Fibroblast of lung (primary cell): ENCODE measurements at regions not wholly inside any gene's neighbourhood (a gene's known extent, or its start where the extent isn't known, plus 50 kb on each side); places are given as distances from the start of the nearest gene placed in this dataset.

Source experiments
- DNase-seq, 2 donors: peaks; one replicate each; pipeline versions ENCODE4 v3.0.0 to v3.0.0-alpha.2; 2010; ENCODE audit warnings: low read depth in 2 of 2
- H2AFZ ChIP-seq: 2 replicates; pipeline ENCODE4 v1.5.1; 2012; ENCODE audit warnings: low read length, control low read depth, inconsistent platforms
- H3K27ac ChIP-seq: 2 replicates; pipeline ENCODE4 v1.5.1; 2011; ENCODE audit warnings: low read length, control low read depth; ENCODE audit not compliant: insufficient read depth
- H3K27me3 ChIP-seq: 2 replicates; pipeline ENCODE4 v1.5.1; 2011; ENCODE audit warnings: mild to moderate bottlenecking, low read length; ENCODE audit not compliant: control insufficient read depth, insufficient read depth
- H3K36me3 ChIP-seq: 2 replicates; pipeline ENCODE4 v1.5.1; 2011; ENCODE audit warnings: low read length; ENCODE audit not compliant: control insufficient read depth, insufficient read depth
- H3K4me1 ChIP-seq: 2 replicates; pipeline ENCODE4 v1.5.1; 2011; ENCODE audit warnings: low read length; ENCODE audit not compliant: control insufficient read depth, insufficient read depth; ENCODE audit errors: extremely low read depth
- H3K4me2 ChIP-seq: 2 replicates; pipeline ENCODE4 v1.5.1; 2011; ENCODE audit warnings: low read length, control low read depth; ENCODE audit not compliant: insufficient read depth; ENCODE audit errors: extremely low read depth
- H3K4me3 ChIP-seq, 4 experiments: fragments of 200-600 bp in 1 of 4; sonication (generic) in 1 of 4; replicated peaks in 1 of 4; 2 replicates each; pipeline ENCODE4 v1.5.1; 2011 to 2016; ENCODE audit warnings: low read length in 4 of 4, low read depth in 3 of 4, mild to moderate bottlenecking in 3 of 4, control low read depth in 2 of 4, inconsistent platforms in 1 of 4, mixed read lengths in 1 of 4; ENCODE audit not compliant: insufficient read depth in 1 of 4; ENCODE audit errors: control extremely low read depth in 1 of 4
- H3K79me2 ChIP-seq: 2 replicates; pipeline ENCODE4 v1.5.1; 2012; ENCODE audit warnings: mild to moderate bottlenecking, low read length, inconsistent platforms; ENCODE audit not compliant: control insufficient read depth, insufficient read depth
- H3K9ac ChIP-seq: 2 replicates; pipeline ENCODE4 v1.5.1; 2011; ENCODE audit warnings: mild to moderate bottlenecking, low read length, control low read depth; ENCODE audit not compliant: insufficient read depth
- H3K9me3 ChIP-seq: 2 replicates; pipeline ENCODE4 v1.5.1; 2012; ENCODE audit warnings: low read depth, low read length; ENCODE audit not compliant: control insufficient read depth, insufficient read depth
- H4K20me1 ChIP-seq: 2 replicates; pipeline ENCODE4 v1.5.1; 2011; ENCODE audit warnings: low read length; ENCODE audit not compliant: control insufficient read depth, insufficient read depth; ENCODE audit errors: extremely low read depth
- EZH2 ChIP-seq: IDR thresholded peaks from 2 replicates; pipeline ENCODE4 v1.5.1; 2012; ENCODE audit warnings: low read length, control low read depth, mild to moderate bottlenecking; ENCODE audit errors: missing control alignments
- TF ChIP-seq, protein P1 (sequence below), 2 donors: IDR thresholded peaks in 1 of 2; conservative IDR thresholded peaks in 1 of 2; 1 replicate in 1 of 2; 2 replicates in 1 of 2; pipeline ENCODE4 v1.5.1; 2011 to 2012; ENCODE audit warnings: low read length in 2 of 2, control low read depth in 1 of 2, inconsistent platforms in 1 of 2, low read depth in 1 of 2, mild to moderate bottlenecking in 1 of 2

DNA sequence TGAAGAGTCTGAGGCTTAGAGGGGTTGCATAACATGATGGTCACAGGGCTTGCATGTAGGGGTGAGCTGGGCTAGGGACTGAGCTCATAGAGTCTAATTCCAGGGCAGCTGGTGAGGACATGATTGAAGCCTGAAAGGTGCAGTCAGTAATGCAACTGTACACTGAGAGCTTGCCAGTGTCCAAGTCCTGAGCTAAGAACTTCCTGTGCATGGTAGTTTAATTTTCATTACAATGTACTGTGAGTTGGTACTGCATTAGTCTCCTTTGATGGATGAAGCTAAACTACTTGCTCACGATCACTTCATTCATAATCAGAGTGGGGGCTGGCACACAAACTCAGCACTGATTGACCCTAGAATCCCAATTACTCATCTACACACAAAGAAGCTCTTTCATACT is 156.4 kb upstream of the CRBN start:
- Histone ChIP-seq H4K20me1 (no peaks in the 10 kb centered on the region), H2AFZ (no peak overlapping the region)
- TF ChIP-seq EZH2, result no peak
- TF ChIP-seq, protein P1, sequence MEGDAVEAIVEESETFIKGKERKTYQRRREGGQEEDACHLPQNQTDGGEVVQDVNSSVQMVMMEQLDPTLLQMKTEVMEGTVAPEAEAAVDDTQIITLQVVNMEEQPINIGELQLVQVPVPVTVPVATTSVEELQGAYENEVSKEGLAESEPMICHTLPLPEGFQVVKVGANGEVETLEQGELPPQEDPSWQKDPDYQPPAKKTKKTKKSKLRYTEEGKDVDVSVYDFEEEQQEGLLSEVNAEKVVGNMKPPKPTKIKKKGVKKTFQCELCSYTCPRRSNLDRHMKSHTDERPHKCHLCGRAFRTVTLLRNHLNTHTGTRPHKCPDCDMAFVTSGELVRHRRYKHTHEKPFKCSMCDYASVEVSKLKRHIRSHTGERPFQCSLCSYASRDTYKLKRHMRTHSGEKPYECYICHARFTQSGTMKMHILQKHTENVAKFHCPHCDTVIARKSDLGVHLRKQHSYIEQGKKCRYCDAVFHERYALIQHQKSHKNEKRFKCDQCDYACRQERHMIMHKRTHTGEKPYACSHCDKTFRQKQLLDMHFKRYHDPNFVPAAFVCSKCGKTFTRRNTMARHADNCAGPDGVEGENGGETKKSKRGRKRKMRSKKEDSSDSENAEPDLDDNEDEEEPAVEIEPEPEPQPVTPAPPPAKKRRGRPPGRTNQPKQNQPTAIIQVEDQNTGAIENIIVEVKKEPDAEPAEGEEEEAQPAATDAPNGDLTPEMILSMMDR (conservative IDR thresholded peaks at IDR 0.05 in 1 of 2, IDR thresholded peaks at IDR 0.05 in 1 of 2; ENCODE audit: low read depth in 1 of 2, low read length in 2 of 2), result no peak

DNA sequence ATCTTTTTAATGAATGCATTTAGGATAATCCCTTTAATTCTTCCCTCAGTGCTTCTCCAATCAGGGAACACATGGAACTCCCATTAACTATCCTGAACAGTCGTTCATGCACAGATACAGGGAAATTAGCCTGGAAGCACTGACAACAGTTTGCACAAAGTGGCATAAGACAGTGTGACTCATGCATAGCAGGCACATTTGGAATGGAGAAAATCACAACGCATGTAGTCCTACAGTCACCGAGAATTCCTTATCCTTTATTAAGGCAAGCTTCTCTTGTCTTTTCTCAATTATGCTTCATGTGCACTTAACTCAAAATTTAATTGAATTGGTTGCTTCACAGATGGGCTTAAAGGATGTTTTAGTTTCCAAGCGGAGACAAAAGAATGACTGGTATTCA is 155.0 kb upstream of the CRBN start:
- Histone ChIP-seq H3K9ac (no peak overlapping the region), H3K27ac (no peak overlapping the region), H4K20me1 (no peaks in the 10 kb centered on the region)

More for the DNA sequence above, 156.4 kb upstream of the CRBN start:
- Histone ChIP-seq H3K4me2 (no peak overlapping the region), H3K36me3 (no peaks in the 10 kb centered on the region), H3K9me3 (no peaks in the 10 kb centered on the region), H3K9ac (no peak overlapping the region), H3K79me2 (no peaks in the 10 kb centered on the region), H3K27me3 (no peaks in the 10 kb centered on the region), H3K4me1 (no peaks in the 10 kb centered on the region), H3K4me3 (no peak overlapping the region), H3K27ac (no peak overlapping the region)
- no peak for DNase-seq

DNA sequence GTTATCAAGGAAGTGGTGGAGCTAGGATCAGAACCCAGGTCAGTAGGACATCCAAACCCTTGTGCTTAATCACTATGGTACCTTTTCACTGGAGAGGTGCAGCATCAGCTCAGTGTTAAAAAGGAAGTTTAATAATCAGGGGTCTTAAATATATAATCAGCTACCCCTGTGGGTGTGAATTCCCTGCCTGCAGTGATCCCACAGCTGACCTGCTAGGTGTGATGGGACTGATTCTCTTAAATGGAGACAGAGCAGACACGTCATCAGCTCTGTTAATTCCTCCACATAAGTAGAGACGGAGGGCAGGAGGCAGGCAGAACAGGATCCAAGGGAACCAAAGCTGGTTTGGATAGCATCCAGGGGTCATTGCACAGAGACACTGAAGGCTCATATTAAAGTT is 154.1 kb upstream of the CRBN start:
- Histone ChIP-seq H2AFZ (no peak overlapping the region), H3K4me3 (no peak overlapping the region), H3K27ac (no peak overlapping the region)

More for the DNA sequence above, 155.0 kb upstream of the CRBN start:
- no peak for TF ChIP-seq EZH2
- TF ChIP-seq, protein P1 (conservative IDR thresholded peaks at IDR 0.05 in 1 of 2, IDR thresholded peaks at IDR 0.05 in 1 of 2; ENCODE audit: low read depth in 1 of 2, low read length in 2 of 2), result no peak
- no peaks in the 10 kb centered on the region for H3K79me2 ChIP-seq
- no peaks in the 10 kb centered on the region for H3K36me3 ChIP-seq
- H3K4me2 ChIP-seq, result no peak overlapping the region
- H3K4me1 ChIP-seq, result no peaks in the 10 kb centered on the region
- no peaks in the 10 kb centered on the region for H3K27me3 ChIP-seq
- H2AFZ ChIP-seq, result no peak overlapping the region
- no peak for DNase-seq
- H3K4me3 ChIP-seq, result no peak overlapping the region
- no peaks in the 10 kb centered on the region for H3K9me3 ChIP-seq

More for the DNA sequence above, 154.1 kb upstream of the CRBN start:
- Histone ChIP-seq H3K4me1 (no peaks in the 10 kb centered on the region), H3K4me2 (no peak overlapping the region), H3K36me3 (no peaks in the 10 kb centered on the region), H3K27me3 (no peaks in the 10 kb centered on the region), H4K20me1 (no peaks in the 10 kb centered on the region), H3K9me3 (no peaks in the 10 kb centered on the region), H3K9ac (no peak overlapping the region), H3K79me2 (no peaks in the 10 kb centered on the region)
- TF ChIP-seq EZH2, result no peak
- TF ChIP-seq, protein P1 (conservative IDR thresholded peaks at IDR 0.05 in 1 of 2, IDR thresholded peaks at IDR 0.05 in 1 of 2; ENCODE audit: low read depth in 1 of 2, low read length in 2 of 2), result no peak
- DNase-seq, result no peak
